C4-2B (cell line): ENCODE measurements at regions not wholly inside any gene's neighbourhood (a gene's known extent, or its start where the extent isn't known, plus 50 kb on each side); places are given as distances from the start of the nearest gene placed in this dataset.

Experiments used
- ZFX ChIP-seq: fragments of 450-650 bp; IDR thresholded peaks from 2 replicates; pipeline ENCODE4 v1.6.1; 2017
- TF ChIP-seq, protein P1 (sequence below): fragments of 450-650 bp; conservative IDR thresholded peaks from 2 replicates; pipeline ENCODE4 v1.5.1; 2017; ENCODE audit warnings: mild to moderate bottlenecking

GRCh38 chr13:56586976-56587375 lies 553.7 kb upstream of the PRR20A start:
- TF ChIP-seq, protein P1, sequence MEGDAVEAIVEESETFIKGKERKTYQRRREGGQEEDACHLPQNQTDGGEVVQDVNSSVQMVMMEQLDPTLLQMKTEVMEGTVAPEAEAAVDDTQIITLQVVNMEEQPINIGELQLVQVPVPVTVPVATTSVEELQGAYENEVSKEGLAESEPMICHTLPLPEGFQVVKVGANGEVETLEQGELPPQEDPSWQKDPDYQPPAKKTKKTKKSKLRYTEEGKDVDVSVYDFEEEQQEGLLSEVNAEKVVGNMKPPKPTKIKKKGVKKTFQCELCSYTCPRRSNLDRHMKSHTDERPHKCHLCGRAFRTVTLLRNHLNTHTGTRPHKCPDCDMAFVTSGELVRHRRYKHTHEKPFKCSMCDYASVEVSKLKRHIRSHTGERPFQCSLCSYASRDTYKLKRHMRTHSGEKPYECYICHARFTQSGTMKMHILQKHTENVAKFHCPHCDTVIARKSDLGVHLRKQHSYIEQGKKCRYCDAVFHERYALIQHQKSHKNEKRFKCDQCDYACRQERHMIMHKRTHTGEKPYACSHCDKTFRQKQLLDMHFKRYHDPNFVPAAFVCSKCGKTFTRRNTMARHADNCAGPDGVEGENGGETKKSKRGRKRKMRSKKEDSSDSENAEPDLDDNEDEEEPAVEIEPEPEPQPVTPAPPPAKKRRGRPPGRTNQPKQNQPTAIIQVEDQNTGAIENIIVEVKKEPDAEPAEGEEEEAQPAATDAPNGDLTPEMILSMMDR, result no peak
- TF ChIP-seq ZFX, result no peak
